ENCODE measurements at regions not wholly inside any gene's neighbourhood (a gene's known extent, or its start where the extent isn't known, plus 50 kb on each side); places are given as distances from the start of the nearest gene placed in this dataset.
"Not testable (repeated sequence)": the region's sequence is repeated elsewhere in the genome, so short reads cannot be mapped to it uniquely, and the experiment has no call there.

GRCh38 chr12:85422762-85423161, 142.7 kb downstream of the ALX1 start:
- H3K9me3 ChIP-seq, result no peaks in the 10 kb centered on the region
- H3K27ac ChIP-seq, result no peak overlapping the region
- ATAC-seq, result no peak
- intact Hi-C loops (cut with DNase I), result no loop called here
- no peaks in the 10 kb centered on the region for H3K36me3 ChIP-seq (ENCODE audit: insufficient read depth in 1 of 2, low read depth in 1 of 2)
- no peak for DNase-seq
- 35 to 43% (median 36%) methylated on average over 3 of the region's 3 CpGs for WGBS, 3 donors
- H3K4me1 ChIP-seq, result no peaks in the 10 kb centered on the region
- no peak for TF ChIP-seq CTCF (IDR thresholded peaks at IDR 0.05)
- no peak overlapping the region for H3K4me3 ChIP-seq
- H3K27me3 ChIP-seq (ENCODE audit: insufficient read depth in 3 of 3, low read length in 2 of 3), result no peaks in the 10 kb centered on the region

GRCh38 chr12:85423947-85424346, 143.9 kb downstream of the ALX1 start:
- Histone ChIP-seq H3K4me3 (no peak overlapping the region), H3K36me3 (ENCODE audit: insufficient read depth in 1 of 2, low read depth in 1 of 2) (no peaks in the 10 kb centered on the region), H3K4me1 (no peaks in the 10 kb centered on the region), H3K9me3 (no peaks in the 10 kb centered on the region), H3K27me3 (ENCODE audit: insufficient read depth in 3 of 3, low read length in 2 of 3) (no peaks in the 10 kb centered on the region), H3K27ac (no peak overlapping the region)
- no peak for TF ChIP-seq CTCF (IDR thresholded peaks at IDR 0.05)
- intact Hi-C loops (cut with DNase I), result no loop called here
- no peak for DNase-seq
- WGBS, 3 donors, result 88 to 90% (median 90%) methylated on average over 3 of the region's 3 CpGs
- no peak for ATAC-seq

DNA sequence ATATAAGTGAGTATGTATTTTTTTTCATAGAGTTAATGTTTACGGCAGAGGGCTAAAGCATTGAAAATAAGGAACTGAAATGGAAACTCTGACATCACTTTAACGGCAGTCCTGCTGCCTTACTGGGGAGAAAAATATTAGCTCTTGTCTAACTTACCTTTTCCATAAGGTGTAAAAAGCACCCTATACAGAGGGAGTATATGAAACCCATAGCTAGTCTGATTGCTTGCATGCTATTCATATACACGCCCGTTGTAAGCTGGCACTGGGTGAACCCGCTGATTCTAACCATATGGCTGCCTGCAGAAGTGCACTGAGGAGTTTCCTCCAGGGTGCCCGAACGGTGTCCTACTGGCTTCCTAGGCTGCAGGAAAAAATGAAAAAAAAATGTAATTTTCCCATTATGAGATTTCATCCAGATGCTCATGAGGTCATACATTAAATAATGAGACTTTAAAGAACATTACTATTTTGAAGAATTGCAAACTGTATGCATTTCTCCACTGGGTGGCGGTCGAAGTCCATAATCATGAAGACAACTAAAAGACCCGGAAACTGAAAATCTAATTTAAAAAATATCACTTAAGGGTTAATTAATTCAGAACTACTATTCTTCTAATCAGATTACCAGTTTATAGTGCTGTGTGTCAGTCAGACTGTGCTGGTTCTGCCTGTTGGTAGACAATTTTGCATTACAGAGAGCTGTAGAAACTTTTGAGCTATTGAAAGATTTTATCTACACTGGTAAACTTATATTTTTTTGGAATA, 144.7 kb downstream of the ALX1 start:
- no peaks in the 10 kb centered on the region for H3K36me3 ChIP-seq (ENCODE audit: insufficient read depth in 1 of 2, low read depth in 1 of 2)
- no peaks in the 10 kb centered on the region for H3K27me3 ChIP-seq (ENCODE audit: insufficient read depth in 3 of 3, low read length in 2 of 3)
- no peak overlapping the region for H3K27ac ChIP-seq
- ATAC-seq (no peak), DNase-seq (no peak)
- no peak overlapping the region for H3K4me3 ChIP-seq
- intact Hi-C loops (cut with DNase I), result no loop called here
- no peaks in the 10 kb centered on the region for H3K9me3 ChIP-seq
- TF ChIP-seq CTCF (IDR thresholded peaks at IDR 0.05), result no peak
- no peaks in the 10 kb centered on the region for H3K4me1 ChIP-seq
- WGBS, 3 donors, result 62 to 66% (median 66%) methylated on average over 10 of the region's 10 CpGs

GRCh38 chr12:85425349-85425612, 145.3 kb downstream of the ALX1 start:
- intact Hi-C loops (cut with DNase I), result no loop called here
- TF ChIP-seq CTCF (IDR thresholded peaks at IDR 0.05), result no peak
- no peaks in the 10 kb centered on the region for H3K36me3 ChIP-seq (ENCODE audit: insufficient read depth in 1 of 2, low read depth in 1 of 2)
- no peak overlapping the region for H3K27ac ChIP-seq
- no peak overlapping the region for H3K4me3 ChIP-seq
- ATAC-seq (no peak), DNase-seq (no peak)
- H3K4me1 ChIP-seq, result no peaks in the 10 kb centered on the region
- no peaks in the 10 kb centered on the region for H3K27me3 ChIP-seq (ENCODE audit: insufficient read depth in 3 of 3, low read length in 2 of 3)
- WGBS, 3 donors, result 37 to 50% (median 38%) methylated on average over 1 of the region's 1 CpG
- no peaks in the 10 kb centered on the region for H3K9me3 ChIP-seq

DNA sequence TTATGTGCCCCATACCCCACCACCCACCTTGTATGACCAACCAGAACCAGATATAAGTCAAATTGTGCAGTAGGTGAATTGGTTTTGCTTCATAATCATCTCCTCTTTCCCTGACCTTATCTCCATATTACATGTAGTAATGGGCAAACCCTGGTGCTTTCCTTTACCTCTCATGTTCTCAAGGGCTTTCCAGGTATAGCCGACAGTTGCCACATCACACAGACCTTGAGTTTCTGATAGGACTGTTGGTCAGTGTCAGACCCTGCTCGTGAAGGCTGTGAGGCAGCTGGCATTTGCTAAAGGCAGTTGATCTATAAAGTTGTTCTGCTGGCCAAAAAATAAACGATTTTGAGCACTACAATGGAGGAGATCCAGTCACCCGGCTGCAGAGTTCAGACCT, 145.9 kb downstream of the ALX1 start:
- Histone ChIP-seq H3K27ac (no peak overlapping the region), H3K9me3 (no peaks in the 10 kb centered on the region), H3K4me3 (no peak overlapping the region), H3K4me1 (no peaks in the 10 kb centered on the region), H3K27me3 (ENCODE audit: insufficient read depth in 3 of 3, low read length in 2 of 3) (no peaks in the 10 kb centered on the region), H3K36me3 (ENCODE audit: insufficient read depth in 1 of 2, low read depth in 1 of 2) (no peaks in the 10 kb centered on the region)
- no peak for ATAC-seq
- no peak for TF ChIP-seq CTCF (IDR thresholded peaks at IDR 0.05)
- 70 to 74% (median 71%) methylated on average over 4 of the region's 4 CpGs for WGBS, 3 donors
- no peak for DNase-seq
- intact Hi-C loops (cut with DNase I), result no loop called here

DNA sequence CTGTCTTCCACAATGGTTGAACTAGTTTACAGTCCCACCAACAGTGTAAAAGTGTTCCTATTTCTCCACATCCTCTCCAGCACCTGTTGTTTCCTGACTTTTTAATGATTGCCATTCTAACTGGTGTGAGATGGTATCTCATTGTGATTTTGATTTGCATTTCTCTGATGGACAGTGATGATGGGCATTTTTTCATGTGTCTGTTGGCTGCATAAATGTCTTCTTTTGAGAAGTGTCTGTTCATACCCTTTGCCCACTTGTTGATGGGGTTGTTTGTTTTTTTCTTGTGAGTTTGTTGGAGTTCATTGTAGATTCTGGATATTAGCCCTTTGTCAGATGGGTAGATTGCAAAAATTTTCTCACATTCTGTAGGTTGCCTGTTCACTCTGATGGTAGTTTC, 153.1 kb downstream of the ALX1 start:
- H3K27me3 ChIP-seq (ENCODE audit: insufficient read depth in 3 of 3, low read length in 2 of 3); intact Hi-C loops (cut with DNase I); H3K36me3 ChIP-seq (ENCODE audit: insufficient read depth in 1 of 2, low read depth in 1 of 2); DNase-seq; H3K9me3 ChIP-seq; H3K27ac ChIP-seq; H3K4me1 ChIP-seq; ATAC-seq; H3K4me3 ChIP-seq: not testable (repeated sequence)
